Activated T-helper 17 cell treated with anti-CD3 and anti-CD28 coated beads, Interleukin-2, amount 50 U/mL, for 72 hours (primary cell): ENCODE measurements at regions not wholly inside any gene's neighbourhood (a gene's known extent, or its start where the extent isn't known, plus 50 kb on each side); places are given as distances from the start of the nearest gene placed in this dataset.
"Not testable (repeated sequence)": the region's sequence is repeated elsewhere in the genome, so short reads cannot be mapped to it uniquely, and the experiment has no call there.

Source experiments
- ATAC-seq: fragments of 150-1000 bp; cut with Tn5 transposase; replicated peaks from 2 replicates; pipeline ENCODE4 v1.10.0; 2021; ENCODE audit warnings: mild to moderate bottlenecking, moderate library complexity
- H3K27ac Mint-ChIP-seq: one replicate; pipeline ENCODE4 v1.8.0; 2022; ENCODE audit warnings: mixed read lengths
- H3K27me3 Mint-ChIP-seq: one replicate; pipeline ENCODE4 v1.8.0; 2022; ENCODE audit warnings: mixed read lengths
- H3K36me3 Mint-ChIP-seq: one replicate; pipeline ENCODE4 v1.8.0; 2022; ENCODE audit warnings: low read depth, mild to moderate bottlenecking, mixed read lengths
- H3K4me1 Mint-ChIP-seq: one replicate; pipeline ENCODE4 v1.8.0; 2022; ENCODE audit warnings: mixed read lengths
- H3K4me3 Mint-ChIP-seq: one replicate; pipeline ENCODE4 v1.8.0; 2022; ENCODE audit warnings: mild to moderate bottlenecking, mixed read lengths
- H3K9me3 Mint-ChIP-seq: one replicate; pipeline ENCODE4 v1.8.0; 2022; ENCODE audit warnings: mixed read lengths

DNA sequence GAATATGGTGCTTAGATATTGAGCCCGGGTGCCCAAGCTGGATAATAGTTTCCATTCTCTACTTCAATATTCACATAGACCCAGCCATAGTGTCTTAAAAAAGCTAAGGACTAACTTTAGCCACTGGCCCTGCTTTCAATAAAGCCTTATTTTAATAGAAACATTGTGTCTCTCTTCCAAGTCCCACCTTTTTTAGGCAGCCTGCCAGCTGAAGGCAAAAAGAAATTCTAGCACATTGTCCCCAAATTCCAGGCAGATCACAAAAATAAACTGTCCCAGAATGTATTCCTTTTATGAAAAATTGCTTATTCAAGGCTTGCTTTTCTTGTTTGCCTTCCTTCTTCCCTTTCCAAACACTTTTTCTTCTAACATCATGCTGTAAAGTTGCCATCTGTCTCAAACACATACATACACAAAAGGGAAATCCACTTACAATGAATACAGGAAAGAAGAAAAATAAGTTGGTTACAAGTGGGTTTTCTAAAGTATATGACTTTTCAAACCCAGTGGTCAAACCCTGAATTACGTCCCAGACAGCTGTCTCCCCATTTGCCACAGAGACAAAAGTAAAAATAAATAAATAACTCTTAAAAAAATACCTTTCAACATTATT, 778.5 kb downstream of the BCL11A start:
- no peak overlapping the region for H3K4me3 Mint-ChIP-seq
- H3K36me3 Mint-ChIP-seq, result no peaks in the 10 kb centered on the region
- H3K27ac Mint-ChIP-seq, result no peak overlapping the region
- H3K27me3 Mint-ChIP-seq, result peaks cover 3% of the 10 kb centered on the region
- no peak for ATAC-seq
- H3K4me1 Mint-ChIP-seq, result no peaks in the 10 kb centered on the region
- H3K9me3 Mint-ChIP-seq, result peaks cover 5% of the 10 kb centered on the region

DNA sequence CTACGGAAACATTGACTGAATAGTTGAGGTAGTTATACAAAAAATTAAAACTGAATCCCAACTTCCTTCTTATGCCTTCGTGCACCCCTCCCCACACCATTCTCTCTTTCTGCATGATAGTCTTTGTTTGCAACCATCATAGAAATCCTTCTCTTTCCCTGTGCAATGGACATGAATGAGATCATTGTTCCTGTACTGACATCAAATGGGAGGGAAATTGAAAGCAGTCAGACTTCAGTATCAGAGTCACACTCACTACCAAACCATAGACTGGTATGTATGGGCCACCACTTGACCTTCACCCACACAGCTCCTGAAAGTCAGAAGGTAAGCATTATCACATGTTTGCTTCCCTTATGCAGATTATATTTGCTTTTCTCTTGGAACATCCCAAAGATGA, 782.8 kb downstream of the BCL11A start:
- H3K9me3 Mint-ChIP-seq, result peaks cover 5% of the 10 kb centered on the region
- no peaks in the 10 kb centered on the region for H3K4me1 Mint-ChIP-seq
- no peak overlapping the region for H3K4me3 Mint-ChIP-seq
- H3K36me3 Mint-ChIP-seq, result no peaks in the 10 kb centered on the region
- H3K27me3 Mint-ChIP-seq, result no peaks in the 10 kb centered on the region
- ATAC-seq, result no peak
- H3K27ac Mint-ChIP-seq, result no peak overlapping the region

DNA sequence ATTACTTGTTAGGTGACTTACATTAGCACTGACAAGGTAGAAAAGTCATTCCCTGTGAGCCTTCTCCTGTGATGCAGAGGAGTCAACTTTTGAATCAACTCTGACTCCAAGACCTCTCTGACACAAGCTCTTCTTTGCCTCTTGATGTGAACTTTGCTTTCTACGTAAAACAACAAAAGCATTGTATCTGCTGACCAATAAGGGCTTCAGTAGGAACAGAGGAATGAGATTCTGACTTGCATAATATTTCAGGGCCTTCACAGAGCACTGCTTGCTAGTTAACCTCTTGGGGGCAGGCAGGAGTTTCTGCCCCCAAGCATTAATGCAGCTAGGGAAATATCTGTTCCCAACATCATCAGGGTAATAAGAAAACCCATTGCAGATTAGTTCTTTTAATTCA, 791.5 kb downstream of the BCL11A start:
- peaks cover 5% of the 10 kb centered on the region for H3K9me3 Mint-ChIP-seq
- no peak overlapping the region for H3K27ac Mint-ChIP-seq
- H3K4me3 Mint-ChIP-seq, result no peak overlapping the region
- H3K36me3 Mint-ChIP-seq, result no peaks in the 10 kb centered on the region
- H3K27me3 Mint-ChIP-seq, result no peaks in the 10 kb centered on the region
- ATAC-seq, result no peak
- no peaks in the 10 kb centered on the region for H3K4me1 Mint-ChIP-seq

DNA sequence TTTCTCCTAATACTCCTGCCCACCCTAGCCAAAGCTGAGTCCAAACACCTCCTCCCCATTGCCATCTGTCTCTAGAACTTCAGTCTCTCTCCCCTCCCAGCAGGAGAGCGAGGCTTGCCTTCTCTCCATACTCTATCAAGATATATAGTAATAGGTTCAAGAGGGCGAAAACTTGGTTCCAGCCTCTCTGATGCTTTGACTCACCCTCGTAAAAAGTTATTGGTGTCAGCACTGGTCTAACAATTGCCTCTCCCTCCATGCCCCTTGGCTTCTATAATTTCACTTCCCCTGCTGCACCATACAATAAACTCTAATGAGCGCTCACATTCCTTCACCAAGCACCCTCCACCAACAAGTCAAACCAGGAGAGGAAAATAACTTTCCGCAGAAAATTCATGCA, 797.3 kb downstream of the BCL11A start:
- Mint-ChIP-seq H3K4me1 (no peaks in the 10 kb centered on the region), H3K9me3 (peaks cover 8% of the 10 kb centered on the region), H3K27ac (no peak overlapping the region), H3K4me3 (no peak overlapping the region), H3K36me3 (no peaks in the 10 kb centered on the region), H3K27me3 (no peaks in the 10 kb centered on the region)
- no peak for ATAC-seq

DNA sequence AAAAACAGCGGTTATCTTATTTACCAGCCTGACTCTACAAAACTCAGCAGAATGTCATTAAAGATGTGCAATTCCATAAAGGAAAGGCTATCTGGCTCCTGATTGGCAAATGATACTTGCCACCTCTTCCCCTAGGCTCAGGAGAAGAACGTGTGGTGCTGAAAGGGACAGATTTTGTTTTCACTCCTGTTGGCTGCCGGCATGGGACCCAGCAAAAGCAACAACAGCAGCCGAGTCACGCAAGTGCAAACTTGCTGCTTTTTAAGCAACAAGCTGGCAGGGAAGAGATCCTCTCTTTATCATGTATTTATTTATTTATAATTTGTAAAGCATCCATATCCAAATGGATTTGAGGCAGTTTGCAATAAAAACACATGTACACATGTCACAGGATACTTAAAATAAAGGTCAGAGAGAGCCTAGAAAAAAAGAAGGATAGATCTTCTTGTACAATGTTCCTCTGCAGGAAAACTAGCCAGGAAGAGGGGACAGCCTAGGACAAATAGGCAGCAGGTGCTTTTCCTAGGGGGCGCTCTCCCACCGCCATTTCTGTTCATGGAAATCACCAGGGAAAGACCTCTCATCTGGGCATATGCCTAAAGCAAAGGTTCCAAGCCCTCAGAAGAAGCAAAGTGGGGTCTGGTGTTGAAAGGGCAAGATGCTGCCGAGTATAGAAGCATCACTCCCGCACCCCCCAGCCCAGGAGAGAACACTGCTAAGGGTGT, 799.3 kb downstream of the BCL11A start:
- Mint-ChIP-seq H3K36me3 (no peaks in the 10 kb centered on the region), H3K4me3 (no peak overlapping the region), H3K27me3 (no peaks in the 10 kb centered on the region), H3K4me1 (no peaks in the 10 kb centered on the region), H3K27ac (no peak overlapping the region), H3K9me3 (peaks cover 7% of the 10 kb centered on the region)
- ATAC-seq, result no peak

DNA sequence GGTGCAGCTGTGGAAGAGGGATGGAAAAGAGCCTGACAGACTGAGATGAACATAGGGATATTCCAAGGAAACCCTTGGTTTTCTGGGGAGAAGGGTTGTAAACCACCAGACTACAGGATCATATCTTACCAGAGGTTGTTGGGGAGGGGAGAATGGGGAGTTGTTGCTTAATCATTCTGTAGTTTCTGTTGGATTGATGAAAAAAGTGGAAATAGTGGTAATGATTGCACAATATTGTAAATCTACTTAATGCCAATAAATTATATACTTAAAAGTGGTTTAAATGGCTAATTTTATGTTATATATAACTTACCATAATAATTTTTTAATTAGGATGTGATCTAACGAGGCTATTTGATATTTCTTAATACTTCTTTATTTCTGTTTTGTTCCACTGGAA, 800.9 kb downstream of the BCL11A start:
- H3K36me3 Mint-ChIP-seq, result no peaks in the 10 kb centered on the region
- no peaks in the 10 kb centered on the region for H3K27me3 Mint-ChIP-seq
- ATAC-seq, result no peak
- peaks cover 7% of the 10 kb centered on the region for H3K9me3 Mint-ChIP-seq
- H3K27ac Mint-ChIP-seq, result no peak overlapping the region
- no peaks in the 10 kb centered on the region for H3K4me1 Mint-ChIP-seq
- no peak overlapping the region for H3K4me3 Mint-ChIP-seq

DNA sequence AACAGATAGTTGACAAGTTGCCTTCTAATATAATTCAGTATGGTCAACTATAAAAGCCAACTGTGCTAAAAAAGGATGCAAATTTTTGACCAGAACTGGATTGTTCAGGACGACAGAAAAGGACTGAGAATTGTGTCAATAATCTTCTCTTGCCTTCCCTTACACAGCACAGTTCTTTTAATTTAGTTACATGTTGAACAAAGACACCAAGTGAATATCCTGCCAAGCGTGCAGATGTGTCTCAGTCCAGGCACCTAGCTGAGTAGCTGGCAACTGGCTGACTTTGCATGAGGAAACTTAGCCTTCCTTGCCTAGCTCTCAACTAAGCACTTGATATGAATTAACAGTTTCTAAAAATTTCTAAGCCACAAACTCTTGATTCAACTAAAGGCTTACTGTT, 801.4 kb downstream of the BCL11A start:
- no peak for ATAC-seq
- H3K4me1 Mint-ChIP-seq, result no peaks in the 10 kb centered on the region
- H3K36me3 Mint-ChIP-seq, result no peaks in the 10 kb centered on the region
- H3K4me3 Mint-ChIP-seq, result no peak overlapping the region
- no peaks in the 10 kb centered on the region for H3K27me3 Mint-ChIP-seq
- H3K9me3 Mint-ChIP-seq, result peaks cover 7% of the 10 kb centered on the region
- H3K27ac Mint-ChIP-seq, result no peak overlapping the region

DNA sequence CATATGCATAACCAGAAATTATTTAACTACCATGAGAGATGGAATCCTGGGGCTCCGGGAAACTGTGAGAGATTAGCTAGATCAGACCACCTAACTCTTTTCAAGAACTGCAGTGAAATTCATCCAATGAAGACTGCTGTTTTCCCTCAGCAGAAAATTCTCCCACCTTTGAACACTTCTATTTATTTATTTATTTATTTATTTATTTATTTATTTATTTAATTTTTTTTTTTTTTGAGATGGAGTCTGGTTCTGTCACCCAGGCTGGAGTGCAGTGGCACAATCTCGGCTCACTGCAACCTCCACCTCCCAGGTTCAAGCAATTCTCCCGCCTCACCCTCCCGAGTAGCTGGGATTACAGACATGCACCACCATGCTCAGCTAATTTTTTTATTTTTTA, 802.2 kb downstream of the BCL11A start:
- not testable (repeated sequence) for H3K27ac Mint-ChIP-seq, H3K36me3 Mint-ChIP-seq, H3K4me3 Mint-ChIP-seq, H3K9me3 Mint-ChIP-seq, H3K27me3 Mint-ChIP-seq, ATAC-seq, H3K4me1 Mint-ChIP-seq

DNA sequence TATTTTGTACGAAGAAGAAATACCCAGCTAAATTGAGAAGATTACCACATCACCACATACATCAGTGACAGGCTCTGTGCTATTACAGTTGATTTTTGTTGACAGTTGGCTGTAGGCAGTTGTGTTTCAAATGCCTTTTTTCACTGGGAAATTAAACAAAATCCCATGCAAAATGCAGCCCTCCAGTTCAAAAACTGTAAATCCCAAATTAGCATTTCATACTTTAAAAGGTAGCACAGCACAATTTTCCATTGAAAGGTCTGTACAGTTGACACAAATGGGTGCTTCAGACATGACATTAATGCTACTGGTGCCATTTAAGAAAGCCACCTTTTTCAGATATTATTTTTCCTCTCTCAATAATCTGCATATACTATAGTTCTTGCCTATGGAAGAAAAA, 807.2 kb downstream of the BCL11A start:
- no peaks in the 10 kb centered on the region for H3K9me3 Mint-ChIP-seq
- no peak overlapping the region for H3K4me3 Mint-ChIP-seq

DNA sequence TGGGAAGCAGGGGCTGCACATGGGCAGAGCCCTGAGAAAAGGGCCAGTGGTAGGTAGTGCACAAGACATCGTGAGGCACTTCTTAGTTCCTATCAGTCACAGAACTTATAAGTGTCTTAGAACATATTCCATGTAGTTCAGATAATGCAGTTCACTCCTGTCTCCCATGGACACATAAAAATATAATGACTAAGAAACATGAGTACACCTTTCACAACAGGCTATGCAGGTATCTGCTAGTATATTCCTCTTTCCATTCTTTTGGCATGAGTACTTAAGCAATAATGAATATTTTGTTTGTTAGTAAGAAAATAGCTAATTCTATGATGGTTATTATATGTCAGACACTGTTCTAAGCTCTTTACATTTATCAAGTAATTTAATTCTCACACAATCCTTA, 808.4 kb downstream of the BCL11A start:
- no peak overlapping the region for H3K27ac Mint-ChIP-seq
- no peak for ATAC-seq
- H3K27me3 Mint-ChIP-seq, result no peaks in the 10 kb centered on the region
- H3K4me1 Mint-ChIP-seq, result no peaks in the 10 kb centered on the region
- no peaks in the 10 kb centered on the region for H3K36me3 Mint-ChIP-seq
- no peaks in the 10 kb centered on the region for H3K9me3 Mint-ChIP-seq
- H3K4me3 Mint-ChIP-seq, result no peak overlapping the region

More for the DNA sequence above, 807.2 kb downstream of the BCL11A start:
- no peak for ATAC-seq
- Mint-ChIP-seq H3K4me1 (no peaks in the 10 kb centered on the region), H3K36me3 (no peaks in the 10 kb centered on the region), H3K27me3 (no peaks in the 10 kb centered on the region), H3K27ac (no peak overlapping the region)

DNA sequence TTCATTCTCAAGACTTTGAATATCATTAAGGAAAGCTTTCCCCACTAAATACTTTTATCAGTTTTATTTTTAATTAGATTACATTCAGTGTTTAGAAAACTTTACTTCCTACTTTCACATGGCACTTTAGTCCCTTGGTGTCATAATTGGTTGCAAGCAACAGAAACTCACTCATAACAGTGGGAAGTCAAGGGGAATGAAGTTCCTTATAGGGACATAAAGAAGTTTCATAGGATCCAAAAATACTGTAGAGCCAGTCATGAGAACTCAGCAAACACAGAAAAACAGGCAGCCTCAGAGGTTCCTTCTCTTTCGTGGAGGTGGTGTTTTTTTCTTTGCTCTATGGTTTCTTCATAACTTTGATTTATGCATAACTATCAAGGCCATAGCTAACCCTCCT, 809.0 kb downstream of the BCL11A start:
- Mint-ChIP-seq H3K9me3 (no peaks in the 10 kb centered on the region), H3K27me3 (no peaks in the 10 kb centered on the region), H3K4me1 (no peaks in the 10 kb centered on the region), H3K4me3 (no peak overlapping the region), H3K36me3 (no peaks in the 10 kb centered on the region), H3K27ac (no peak overlapping the region)
- ATAC-seq, result no peak

DNA sequence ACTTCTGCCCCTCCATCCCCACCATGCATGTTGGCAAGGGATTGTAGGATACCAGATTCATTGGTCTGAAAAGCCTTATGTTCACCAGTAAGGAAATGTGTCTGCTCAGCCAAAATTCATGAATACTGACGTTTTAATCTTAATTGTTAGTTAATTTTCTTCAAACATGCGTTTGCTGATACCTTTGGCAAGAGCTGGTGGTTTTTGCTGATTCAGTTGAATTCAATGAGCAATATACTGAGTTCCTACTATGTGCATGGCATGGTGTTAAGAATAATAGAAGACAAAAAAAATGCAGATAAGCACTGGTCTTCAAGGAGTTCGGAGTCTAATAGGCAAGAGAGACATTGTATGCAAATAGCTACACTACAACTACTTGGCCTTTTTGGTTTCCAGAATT, 811.6 kb downstream of the BCL11A start:
- H3K27me3 Mint-ChIP-seq, result no peaks in the 10 kb centered on the region
- H3K4me3 Mint-ChIP-seq, result no peak overlapping the region
- H3K4me1 Mint-ChIP-seq, result no peaks in the 10 kb centered on the region
- no peaks in the 10 kb centered on the region for H3K36me3 Mint-ChIP-seq
- H3K9me3 Mint-ChIP-seq, result no peaks in the 10 kb centered on the region
- no peak for ATAC-seq
- no peak overlapping the region for H3K27ac Mint-ChIP-seq

DNA sequence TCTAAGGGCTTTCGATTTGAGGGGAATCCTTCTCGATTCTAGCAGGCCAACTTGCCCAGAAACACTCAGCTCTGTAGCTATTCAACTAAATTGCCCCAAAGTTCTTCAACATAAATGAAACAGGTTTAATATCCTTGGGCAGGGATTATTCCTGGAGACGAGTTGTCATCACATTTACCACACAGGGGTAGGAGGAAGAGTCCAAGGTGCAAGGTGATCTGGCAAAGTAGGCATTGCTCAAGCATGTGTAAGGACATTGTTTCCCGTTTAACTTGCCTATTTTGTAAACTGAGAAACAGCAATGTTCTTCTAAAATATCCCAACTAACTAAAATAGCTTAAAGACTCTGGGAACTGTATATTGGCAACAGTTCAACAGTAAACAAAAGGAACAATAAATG, 814.3 kb downstream of the BCL11A start:
- ATAC-seq, result no peak
- no peaks in the 10 kb centered on the region for H3K27me3 Mint-ChIP-seq
- no peak overlapping the region for H3K4me3 Mint-ChIP-seq
- no peaks in the 10 kb centered on the region for H3K4me1 Mint-ChIP-seq
- H3K9me3 Mint-ChIP-seq, result no peaks in the 10 kb centered on the region
- H3K27ac Mint-ChIP-seq, result no peak overlapping the region
- H3K36me3 Mint-ChIP-seq, result no peaks in the 10 kb centered on the region

DNA sequence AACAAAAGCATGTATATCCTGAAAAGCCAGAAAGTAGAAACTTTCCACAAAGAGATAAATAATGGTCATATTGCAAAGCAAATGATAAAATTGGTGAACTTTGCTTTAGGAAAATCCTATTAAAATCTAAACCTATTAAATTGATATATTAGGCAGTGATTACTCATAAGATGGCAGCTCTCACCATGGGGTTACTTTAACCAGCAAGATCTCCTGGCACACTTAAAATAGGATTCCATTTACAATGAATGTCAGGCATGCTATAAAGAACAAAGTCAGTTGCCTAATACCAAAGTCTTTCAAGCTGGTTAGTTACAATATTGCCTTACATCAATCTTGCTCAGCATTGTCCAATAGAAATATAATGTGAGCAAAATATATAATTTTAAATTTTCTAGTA, 816.2 kb downstream of the BCL11A start:
- Mint-ChIP-seq H3K4me1 (no peaks in the 10 kb centered on the region), H3K36me3 (no peaks in the 10 kb centered on the region), H3K27ac (no peak overlapping the region), H3K4me3 (no peak overlapping the region), H3K9me3 (no peaks in the 10 kb centered on the region), H3K27me3 (no peaks in the 10 kb centered on the region)
- ATAC-seq, result no peak

DNA sequence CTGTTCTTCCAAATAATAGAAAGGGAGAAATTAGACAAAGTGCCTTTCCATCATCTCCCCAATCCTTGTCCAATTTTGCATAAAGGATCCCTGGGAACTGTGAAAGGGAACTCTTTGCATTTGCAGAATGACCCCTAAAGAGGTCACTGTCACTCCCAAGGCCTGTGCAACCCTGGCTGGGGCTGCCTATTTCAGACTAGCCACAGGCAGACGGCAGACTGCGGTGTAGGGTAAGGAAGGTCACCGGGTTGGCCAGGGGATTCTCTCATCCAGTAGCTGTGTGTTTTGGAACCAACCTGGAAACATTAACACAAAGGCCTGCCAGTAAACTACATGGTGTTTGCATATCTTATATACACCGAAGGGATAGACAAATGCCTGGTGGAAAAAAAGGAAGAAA, 818.7 kb downstream of the BCL11A start:
- no peak for ATAC-seq
- H3K4me1 Mint-ChIP-seq, result no peaks in the 10 kb centered on the region
- H3K27ac Mint-ChIP-seq, result no peak overlapping the region
- H3K27me3 Mint-ChIP-seq, result no peaks in the 10 kb centered on the region
- H3K9me3 Mint-ChIP-seq, result no peaks in the 10 kb centered on the region
- H3K4me3 Mint-ChIP-seq, result no peak overlapping the region
- no peaks in the 10 kb centered on the region for H3K36me3 Mint-ChIP-seq

DNA sequence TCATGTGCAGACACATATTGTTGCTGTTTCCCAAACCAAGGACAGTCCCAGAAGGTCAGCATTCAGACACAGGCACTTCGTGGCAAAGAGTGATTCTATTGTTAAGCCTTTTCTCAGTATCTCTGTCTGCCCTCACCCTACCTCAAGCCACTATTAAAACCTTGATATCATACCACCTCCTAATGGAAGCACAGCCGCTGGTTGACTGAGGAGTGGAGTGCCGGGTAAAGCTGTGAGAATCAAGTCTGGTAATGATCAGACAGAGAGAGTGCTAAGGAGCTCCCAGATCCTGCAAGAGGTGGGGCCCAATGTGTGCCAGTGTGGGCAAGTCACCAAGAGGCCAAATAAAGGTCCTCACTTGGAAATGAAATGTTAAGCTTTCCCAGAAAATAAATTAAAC, 819.5 kb downstream of the BCL11A start:
- Mint-ChIP-seq H3K4me3 (no peak overlapping the region), H3K4me1 (no peaks in the 10 kb centered on the region), H3K9me3 (no peaks in the 10 kb centered on the region), H3K27ac (no peak overlapping the region), H3K27me3 (no peaks in the 10 kb centered on the region), H3K36me3 (no peaks in the 10 kb centered on the region)
- ATAC-seq, result no peak
